GM12878 (cell line): ENCODE measurements at regions not wholly inside any gene's neighbourhood (a gene's known extent, or its start where the extent isn't known, plus 50 kb on each side); places are given as distances from the start of the nearest gene placed in this dataset.

Experiments used
- ATAC-seq: fragments of 200-7000 bp; cut with Tn5 transposase; 3 replicates; pipeline ENCODE4 v1.9.1; 2020; ENCODE audit warnings: mild to moderate bottlenecking, moderate library complexity
- BruUV-seq: library from RNA; stranded (reverse); fragments of 400-500 nt; replicated peaks from 2 replicates; lab custom pipeline; 2021; lab: Mats Ljungman, UMichigan
- CTCF ChIA-PET: fragments of 300-600 bp; sonication (Branson Sonifier 250); formaldehyde crosslinking; extraction: SDS; loops from one replicate; lab custom pipeline; 2021; ENCODE audit warnings: inconsistent platforms; lab: Yijun Ruan, JAX
- POLR2A ChIA-PET: fragments of 350-600 bp; formaldehyde crosslinking; extraction: SDS; loops from one replicate; lab custom pipeline; 2021; ENCODE audit warnings: inconsistent platforms; lab: Charles Lee
- RAD21 ChIA-PET: fragments of 300-600 bp; sonication (Branson Sonifier 250); formaldehyde crosslinking; loops from one replicate; lab custom pipeline; 2023; ENCODE audit warnings: antibody characterized with exemption; ENCODE audit not compliant: unreplicated experiment; lab: Charles Lee
- SMC1A ChIA-PET: fragments of 300-600 bp; sonication (Branson Sonifier 250); formaldehyde crosslinking; loops from one replicate; lab custom pipeline; 2023; ENCODE audit not compliant: unreplicated experiment, uncharacterized antibody; lab: Charles Lee
- DNase-seq: peaks from one replicate; pipeline ENCODE4 v3.0.0-alpha.2; 2011; ENCODE audit warnings: low read depth, low spot score
- FAIRE-seq: peaks from 3 replicates; lab custom pipeline; 2011; peaks lifted over from hg19 to GRCh38; lab: Jason Lieb, UNC
- H2AFZ ChIP-seq: 2 replicates; pipeline ENCODE4 v1.6.0; 2011; ENCODE audit warnings: low read depth, low read length, control low read depth; ENCODE audit not compliant: control insufficient read depth
- H3K27ac ChIP-seq: 2 replicates; pipeline ENCODE4 v1.5.1; 2011; ENCODE audit warnings: control low read depth; ENCODE audit not compliant: control insufficient read depth, insufficient read depth
- H3K27me3 ChIP-seq, 2 experiments: replicated peaks in 1 of 2; 2 replicates each; pipeline versions ENCODE4 v1.6.0 to v1.6.1; 2011; ENCODE audit warnings: low read length in 1 of 2; ENCODE audit not compliant: control insufficient read depth in 2 of 2, insufficient read depth in 2 of 2
- H3K36me3 ChIP-seq, 2 experiments: 2 replicates each; pipeline ENCODE4 v1.5.1; 2011; ENCODE audit warnings: low read length in 1 of 2; ENCODE audit not compliant: control insufficient read depth in 2 of 2, insufficient read depth in 2 of 2
- H3K4me1 ChIP-seq: 2 replicates; pipeline ENCODE4 v1.6.1; 2011; ENCODE audit warnings: mild to moderate bottlenecking, low read length, moderate library complexity, mixed read lengths; ENCODE audit not compliant: control insufficient read depth, insufficient read depth
- H3K4me2 ChIP-seq: 2 replicates; pipeline ENCODE4 v1.6.0; 2011; ENCODE audit warnings: control low read depth; ENCODE audit not compliant: control insufficient read depth, insufficient read depth
- H3K4me3 ChIP-seq: fragments of 200-600 bp; sonication (generic); 2 replicates; pipeline ENCODE4 v1.5.1; 2016
- H3K79me2 ChIP-seq: 2 replicates; pipeline ENCODE4 v1.6.0; 2011; ENCODE audit warnings: low read length; ENCODE audit not compliant: control insufficient read depth, insufficient read depth
- H3K9ac ChIP-seq: 2 replicates; pipeline ENCODE4 v1.8.0; 2011; ENCODE audit warnings: low read length, control low read depth, mixed read lengths; ENCODE audit not compliant: control insufficient read depth, insufficient read depth
- H3K9me3 ChIP-seq: replicated peaks from 3 replicates; pipeline ENCODE4 v1.5.1; 2011; ENCODE audit warnings: mild to moderate bottlenecking, low read length; ENCODE audit not compliant: control insufficient read depth, insufficient read depth
- H4K20me1 ChIP-seq: 2 replicates; pipeline ENCODE4 v1.6.0; 2011; ENCODE audit not compliant: control insufficient read depth, insufficient read depth
- RAD51 ChIP-seq: fragments of 450-650 bp; IDR thresholded peaks from 2 replicates; pipeline ENCODE4 v1.6.1; 2016; ENCODE audit warnings: moderate library complexity, mild to moderate bottlenecking, inconsistent platforms
- RUNX3 ChIP-seq: IDR thresholded peaks from 2 replicates; pipeline ENCODE4 v1.6.1; 2012; ENCODE audit warnings: low read length, inconsistent platforms
- SPI1 ChIP-seq: IDR thresholded peaks from 2 replicates; pipeline ENCODE4 v1.6.1; 2011; ENCODE audit warnings: low read depth, mild to moderate bottlenecking, low read length, moderate library complexity, borderline replicate concordance; ENCODE audit not compliant: insufficient read depth
- TCF7 ChIP-seq: IDR thresholded peaks from 2 replicates; pipeline ENCODE4 v1.6.1; 2014; ENCODE audit warnings: antibody characterized with exemption, borderline replicate concordance
- WRNIP1 ChIP-seq: IDR thresholded peaks from 2 replicates; pipeline ENCODE4 v1.6.1; 2011; ENCODE audit warnings: low read depth, low read length, improper control_type of control experiment, borderline replicate concordance
- YBX1 ChIP-seq: fragments of 450-650 bp; IDR thresholded peaks from 2 replicates; pipeline ENCODE4 v1.6.1; 2016; ENCODE audit warnings: antibody characterized with exemption
- WGBS: methylation state at CpG from one replicate; pipeline ENCODE4 v1.1.6; 2016; ENCODE audit warnings: low lambda C conversion rate; ENCODE audit not compliant: insufficient replicate concordance, insufficient coverage; ENCODE audit errors: missing lambda C conversion rate; 5-methylcytosine and 5-hydroxymethylcytosine counted together
- in situ Hi-C: fragments of 300-500 bp; cut with MboI; formaldehyde crosslinking; loops from 9 replicates; pipeline ENCODE4 v1.14.3; 2018; ENCODE audit warnings: mixed read lengths
- intact Hi-C: fragments of 100-400 bp; cut with micrococcal nuclease; formaldehyde crosslinking; loops from one replicate; pipeline ENCODE4 v1.14.2; 2022; ENCODE audit not compliant: unreplicated experiment
- TF ChIP-seq, protein P1 (sequence below): fragments of 450-650 bp; IDR thresholded peaks from 2 replicates; pipeline ENCODE4 v1.6.1; 2018; ENCODE audit warnings: mild to moderate bottlenecking, low read depth, moderate library complexity; ENCODE audit not compliant: partially characterized antibody
- TF ChIP-seq, protein P2 (sequence below): IDR thresholded peaks from 2 replicates; pipeline ENCODE4 v1.6.1; 2012; ENCODE audit warnings: low read depth, low read length, improper control_type of control experiment
- TF ChIP-seq, protein P3 (sequence below): fragments of 450-650 bp; IDR thresholded peaks from 2 replicates; pipeline ENCODE4 v1.6.1; 2017; ENCODE audit warnings: borderline replicate concordance
- TF ChIP-seq, protein P4 (sequence below): IDR thresholded peaks from 2 replicates; pipeline ENCODE4 v1.6.1; 2012; ENCODE audit warnings: improper control_type of control experiment, low read depth, low read length; ENCODE audit not compliant: insufficient replicate concordance

DNA sequence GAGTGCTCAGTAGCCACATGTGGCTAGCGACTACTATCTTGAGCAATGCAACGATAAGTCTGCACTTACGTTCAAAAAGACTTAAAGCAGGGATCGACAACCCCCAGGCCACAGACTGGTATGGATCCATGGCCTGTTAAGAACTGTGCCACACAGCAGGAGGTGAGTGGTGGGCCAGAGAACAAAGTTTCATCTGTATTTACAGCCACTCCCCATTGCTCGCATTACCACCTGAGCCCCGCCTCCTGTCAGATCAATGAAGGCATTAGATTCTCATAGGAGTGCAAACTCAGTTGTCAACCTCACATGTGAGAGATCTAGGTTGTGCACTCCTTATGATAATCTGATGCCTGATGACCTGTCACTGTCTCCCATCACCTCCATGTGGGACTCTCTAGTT lies 103.6 kb upstream of the ZRANB2 start:
- H3K27ac ChIP-seq: no peak overlapping the region
- ChIA-PET POLR2A (no interaction called here), CTCF (interaction anchor here (1.2 kb wide), 1 partner anchor 10 kb away, joined by 3 read pairs; no protein-coding TSS in a partner anchor), RAD21 (no interaction called here), SMC1A (no interaction called here)
- no peaks in the 10 kb centered on the region for H4K20me1 ChIP-seq
- no peaks in the 10 kb centered on the region for H3K36me3 ChIP-seq
- H3K4me1 ChIP-seq: no peaks in the 10 kb centered on the region
- no peaks in the 10 kb centered on the region for H3K27me3 ChIP-seq
- in situ Hi-C loops (no loop called here), intact Hi-C loops (no loop called here)
- H3K9ac ChIP-seq: no peak overlapping the region
- FAIRE-seq (no peak), DNase-seq (no peak), ATAC-seq (no peak)
- no peaks in the 10 kb centered on the region for H3K79me2 ChIP-seq
- BruUV-seq: no TSS peak
- WGBS: 74% methylated on average over 6 of the region's 6 CpGs
- H3K4me2 ChIP-seq: no peak overlapping the region
- TF ChIP-seq YBX1 (no peak), TCF7 (no peak), WRNIP1 (no peak), RUNX3 (no peak), SPI1 (no peak), RAD51 (no peak)
- TF ChIP-seq, protein P1, sequence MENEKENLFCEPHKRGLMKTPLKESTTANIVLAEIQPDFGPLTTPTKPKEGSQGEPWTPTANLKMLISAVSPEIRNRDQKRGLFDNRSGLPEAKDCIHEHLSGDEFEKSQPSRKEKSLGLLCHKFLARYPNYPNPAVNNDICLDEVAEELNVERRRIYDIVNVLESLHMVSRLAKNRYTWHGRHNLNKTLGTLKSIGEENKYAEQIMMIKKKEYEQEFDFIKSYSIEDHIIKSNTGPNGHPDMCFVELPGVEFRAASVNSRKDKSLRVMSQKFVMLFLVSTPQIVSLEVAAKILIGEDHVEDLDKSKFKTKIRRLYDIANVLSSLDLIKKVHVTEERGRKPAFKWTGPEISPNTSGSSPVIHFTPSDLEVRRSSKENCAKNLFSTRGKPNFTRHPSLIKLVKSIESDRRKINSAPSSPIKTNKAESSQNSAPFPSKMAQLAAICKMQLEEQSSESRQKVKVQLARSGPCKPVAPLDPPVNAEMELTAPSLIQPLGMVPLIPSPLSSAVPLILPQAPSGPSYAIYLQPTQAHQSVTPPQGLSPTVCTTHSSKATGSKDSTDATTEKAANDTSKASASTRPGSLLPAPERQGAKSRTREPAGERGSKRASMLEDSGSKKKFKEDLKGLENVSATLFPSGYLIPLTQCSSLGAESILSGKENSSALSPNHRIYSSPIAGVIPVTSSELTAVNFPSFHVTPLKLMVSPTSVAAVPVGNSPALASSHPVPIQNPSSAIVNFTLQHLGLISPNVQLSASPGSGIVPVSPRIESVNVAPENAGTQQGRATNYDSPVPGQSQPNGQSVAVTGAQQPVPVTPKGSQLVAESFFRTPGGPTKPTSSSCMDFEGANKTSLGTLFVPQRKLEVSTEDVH: no peak
- TF ChIP-seq, protein P2, sequence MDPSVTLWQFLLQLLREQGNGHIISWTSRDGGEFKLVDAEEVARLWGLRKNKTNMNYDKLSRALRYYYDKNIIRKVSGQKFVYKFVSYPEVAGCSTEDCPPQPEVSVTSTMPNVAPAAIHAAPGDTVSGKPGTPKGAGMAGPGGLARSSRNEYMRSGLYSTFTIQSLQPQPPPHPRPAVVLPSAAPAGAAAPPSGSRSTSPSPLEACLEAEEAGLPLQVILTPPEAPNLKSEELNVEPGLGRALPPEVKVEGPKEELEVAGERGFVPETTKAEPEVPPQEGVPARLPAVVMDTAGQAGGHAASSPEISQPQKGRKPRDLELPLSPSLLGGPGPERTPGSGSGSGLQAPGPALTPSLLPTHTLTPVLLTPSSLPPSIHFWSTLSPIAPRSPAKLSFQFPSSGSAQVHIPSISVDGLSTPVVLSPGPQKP: no peak
- TF ChIP-seq, protein P3, sequence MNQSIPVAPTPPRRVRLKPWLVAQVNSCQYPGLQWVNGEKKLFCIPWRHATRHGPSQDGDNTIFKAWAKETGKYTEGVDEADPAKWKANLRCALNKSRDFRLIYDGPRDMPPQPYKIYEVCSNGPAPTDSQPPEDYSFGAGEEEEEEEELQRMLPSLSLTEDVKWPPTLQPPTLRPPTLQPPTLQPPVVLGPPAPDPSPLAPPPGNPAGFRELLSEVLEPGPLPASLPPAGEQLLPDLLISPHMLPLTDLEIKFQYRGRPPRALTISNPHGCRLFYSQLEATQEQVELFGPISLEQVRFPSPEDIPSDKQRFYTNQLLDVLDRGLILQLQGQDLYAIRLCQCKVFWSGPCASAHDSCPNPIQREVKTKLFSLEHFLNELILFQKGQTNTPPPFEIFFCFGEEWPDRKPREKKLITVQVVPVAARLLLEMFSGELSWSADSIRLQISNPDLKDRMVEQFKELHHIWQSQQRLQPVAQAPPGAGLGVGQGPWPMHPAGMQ: no peak
- TF ChIP-seq, protein P4, sequence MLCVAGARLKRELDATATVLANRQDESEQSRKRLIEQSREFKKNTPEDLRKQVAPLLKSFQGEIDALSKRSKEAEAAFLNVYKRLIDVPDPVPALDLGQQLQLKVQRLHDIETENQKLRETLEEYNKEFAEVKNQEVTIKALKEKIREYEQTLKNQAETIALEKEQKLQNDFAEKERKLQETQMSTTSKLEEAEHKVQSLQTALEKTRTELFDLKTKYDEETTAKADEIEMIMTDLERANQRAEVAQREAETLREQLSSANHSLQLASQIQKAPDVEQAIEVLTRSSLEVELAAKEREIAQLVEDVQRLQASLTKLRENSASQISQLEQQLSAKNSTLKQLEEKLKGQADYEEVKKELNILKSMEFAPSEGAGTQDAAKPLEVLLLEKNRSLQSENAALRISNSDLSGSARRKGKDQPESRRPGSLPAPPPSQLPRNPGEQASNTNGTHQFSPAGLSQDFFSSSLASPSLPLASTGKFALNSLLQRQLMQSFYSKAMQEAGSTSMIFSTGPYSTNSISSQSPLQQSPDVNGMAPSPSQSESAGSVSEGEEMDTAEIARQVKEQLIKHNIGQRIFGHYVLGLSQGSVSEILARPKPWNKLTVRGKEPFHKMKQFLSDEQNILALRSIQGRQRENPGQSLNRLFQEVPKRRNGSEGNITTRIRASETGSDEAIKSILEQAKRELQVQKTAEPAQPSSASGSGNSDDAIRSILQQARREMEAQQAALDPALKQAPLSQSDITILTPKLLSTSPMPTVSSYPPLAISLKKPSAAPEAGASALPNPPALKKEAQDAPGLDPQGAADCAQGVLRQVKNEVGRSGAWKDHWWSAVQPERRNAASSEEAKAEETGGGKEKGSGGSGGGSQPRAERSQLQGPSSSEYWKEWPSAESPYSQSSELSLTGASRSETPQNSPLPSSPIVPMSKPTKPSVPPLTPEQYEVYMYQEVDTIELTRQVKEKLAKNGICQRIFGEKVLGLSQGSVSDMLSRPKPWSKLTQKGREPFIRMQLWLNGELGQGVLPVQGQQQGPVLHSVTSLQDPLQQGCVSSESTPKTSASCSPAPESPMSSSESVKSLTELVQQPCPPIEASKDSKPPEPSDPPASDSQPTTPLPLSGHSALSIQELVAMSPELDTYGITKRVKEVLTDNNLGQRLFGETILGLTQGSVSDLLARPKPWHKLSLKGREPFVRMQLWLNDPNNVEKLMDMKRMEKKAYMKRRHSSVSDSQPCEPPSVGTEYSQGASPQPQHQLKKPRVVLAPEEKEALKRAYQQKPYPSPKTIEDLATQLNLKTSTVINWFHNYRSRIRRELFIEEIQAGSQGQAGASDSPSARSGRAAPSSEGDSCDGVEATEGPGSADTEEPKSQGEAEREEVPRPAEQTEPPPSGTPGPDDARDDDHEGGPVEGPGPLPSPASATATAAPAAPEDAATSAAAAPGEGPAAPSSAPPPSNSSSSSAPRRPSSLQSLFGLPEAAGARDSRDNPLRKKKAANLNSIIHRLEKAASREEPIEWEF: no peak
- H3K4me3 ChIP-seq: no peak overlapping the region
- H2AFZ ChIP-seq: no peak overlapping the region
- no peaks in the 10 kb centered on the region for H3K9me3 ChIP-seq
